ENCODE measurements at regions not wholly inside any gene's neighbourhood (a gene's known extent, or its start where the extent isn't known, plus 50 kb on each side); places are given as distances from the start of the nearest gene placed in this dataset.

DNA sequence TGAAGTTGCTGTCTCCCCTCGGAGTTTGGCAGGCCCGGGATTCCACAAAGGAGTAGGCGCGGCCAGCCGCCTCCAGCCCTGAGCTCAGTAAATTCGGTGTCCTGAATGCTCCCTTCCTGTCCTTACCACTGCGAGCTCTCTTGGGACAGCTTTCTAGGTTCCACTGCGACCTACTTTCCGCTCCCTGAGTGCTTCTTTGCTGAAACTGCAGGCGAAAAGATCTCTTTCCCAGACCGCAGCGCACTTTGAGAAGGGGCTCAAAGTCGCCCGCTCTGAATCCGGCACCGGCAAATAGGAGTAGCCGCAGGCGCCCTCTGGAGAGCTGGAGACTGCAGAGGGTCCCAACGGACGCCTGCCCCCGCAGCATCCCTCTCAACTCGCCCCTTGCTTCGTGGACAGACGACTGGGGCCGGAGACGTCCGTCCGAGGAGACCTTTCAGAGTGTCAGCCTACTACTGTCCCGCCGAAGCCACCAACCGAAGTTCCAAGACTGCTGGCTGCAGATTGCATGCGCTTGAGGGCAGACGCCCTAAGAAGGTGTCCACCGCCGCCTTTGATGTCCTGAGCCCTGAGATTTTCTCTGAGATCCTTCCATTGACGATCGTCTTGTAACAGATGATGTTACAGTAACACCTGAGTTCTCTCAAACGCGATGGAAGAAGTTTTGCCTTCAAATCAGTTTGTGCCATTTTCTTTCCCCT is 96.0 kb downstream of the ANXA2R start:
- TF ChIP-seq, protein P1, sequence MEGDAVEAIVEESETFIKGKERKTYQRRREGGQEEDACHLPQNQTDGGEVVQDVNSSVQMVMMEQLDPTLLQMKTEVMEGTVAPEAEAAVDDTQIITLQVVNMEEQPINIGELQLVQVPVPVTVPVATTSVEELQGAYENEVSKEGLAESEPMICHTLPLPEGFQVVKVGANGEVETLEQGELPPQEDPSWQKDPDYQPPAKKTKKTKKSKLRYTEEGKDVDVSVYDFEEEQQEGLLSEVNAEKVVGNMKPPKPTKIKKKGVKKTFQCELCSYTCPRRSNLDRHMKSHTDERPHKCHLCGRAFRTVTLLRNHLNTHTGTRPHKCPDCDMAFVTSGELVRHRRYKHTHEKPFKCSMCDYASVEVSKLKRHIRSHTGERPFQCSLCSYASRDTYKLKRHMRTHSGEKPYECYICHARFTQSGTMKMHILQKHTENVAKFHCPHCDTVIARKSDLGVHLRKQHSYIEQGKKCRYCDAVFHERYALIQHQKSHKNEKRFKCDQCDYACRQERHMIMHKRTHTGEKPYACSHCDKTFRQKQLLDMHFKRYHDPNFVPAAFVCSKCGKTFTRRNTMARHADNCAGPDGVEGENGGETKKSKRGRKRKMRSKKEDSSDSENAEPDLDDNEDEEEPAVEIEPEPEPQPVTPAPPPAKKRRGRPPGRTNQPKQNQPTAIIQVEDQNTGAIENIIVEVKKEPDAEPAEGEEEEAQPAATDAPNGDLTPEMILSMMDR (IDR thresholded peaks at IDR 0.05): no peak
- no peak for TF ChIP-seq ZFX (IDR thresholded peaks at IDR 0.05; ENCODE audit: borderline replicate concordance)

All from 22Rv1 (cell line).